Activated gamma-delta T cell treated with Interleukin-2 at 50 U/mL for 16 hours (primary cell): ENCODE measurements at regions not wholly inside any gene's neighbourhood (a gene's known extent, or its start where the extent isn't known, plus 50 kb on each side); places are given as distances from the start of the nearest gene placed in this dataset.

Experiments
- DNase-seq: peaks from one replicate; pipeline ENCODE4 v3.0.0-alpha.2; 2020

- no peak for DNase-seq
Observed at GRCh38 chr17:73724990-73725389, 80.7 kb upstream of the SDK2 start.

GRCh38 chr17:73725794-73726515 is 81.7 kb upstream of the SDK2 start:
- DNase-seq, result no peak

DNA sequence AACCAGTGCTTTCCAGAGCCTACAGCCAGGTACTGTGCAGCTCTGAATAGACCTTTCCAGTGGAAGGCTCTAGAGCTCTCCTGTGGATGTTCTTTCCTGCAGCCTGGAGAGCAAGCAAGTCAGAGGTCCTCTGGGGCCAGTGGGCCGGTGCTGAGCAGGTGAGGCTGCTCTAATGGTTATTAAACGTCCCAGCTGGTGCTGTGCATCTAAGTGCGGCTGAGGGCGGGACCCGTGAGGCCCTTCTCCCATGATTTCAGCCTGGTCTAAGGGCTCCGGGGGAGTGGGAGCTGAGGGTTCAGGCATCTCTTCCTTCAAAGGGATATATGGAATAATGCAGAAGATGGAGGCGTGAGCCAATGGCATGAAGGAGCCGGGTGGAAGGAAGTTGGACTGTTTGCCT is 83.7 kb upstream of the SDK2 start:
- no peak for DNase-seq

DNA sequence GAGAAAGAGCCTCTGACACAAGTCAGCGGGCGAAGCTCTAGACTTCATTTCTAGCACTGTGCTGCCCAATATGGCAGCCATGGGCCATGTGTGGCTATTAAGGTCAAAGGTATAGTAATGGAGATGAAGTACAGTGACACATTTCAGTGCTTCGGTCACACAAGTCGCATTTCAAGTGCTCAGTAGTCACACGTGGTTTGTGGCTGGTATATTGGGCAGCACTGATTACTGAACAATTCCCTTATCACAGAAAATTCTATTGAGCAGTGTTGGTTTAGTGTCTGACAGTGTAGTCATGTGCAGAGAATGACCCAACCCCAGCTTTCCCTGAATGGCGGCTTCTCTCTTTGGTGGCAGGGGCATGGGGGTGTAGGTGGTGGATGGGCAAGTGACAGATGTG is 84.9 kb upstream of the SDK2 start:
- DNase-seq, result no peak

DNA sequence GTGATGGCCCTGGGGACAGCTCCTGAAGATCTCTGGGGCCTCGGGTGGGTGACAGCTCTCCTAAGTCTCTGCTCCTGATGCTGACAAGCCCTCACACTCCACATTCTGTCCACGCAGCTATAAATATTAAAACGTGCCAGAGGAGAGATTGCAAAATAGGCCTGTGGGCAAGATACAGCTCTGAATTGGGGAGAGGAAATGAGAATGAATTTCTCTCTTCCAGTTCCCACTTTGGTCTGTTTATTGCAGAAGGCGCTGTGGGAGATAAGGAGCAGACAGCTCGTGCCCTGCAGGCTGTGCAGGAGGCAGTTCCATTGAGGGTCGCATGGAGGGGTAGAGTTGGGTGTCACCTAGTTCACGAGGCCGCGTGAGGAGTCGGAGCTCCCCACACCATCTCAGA is 87.5 kb upstream of the SDK2 start:
- no peak for DNase-seq

- no peak for DNase-seq
Observed at GRCh38 chr17:73733517-73733916, 89.3 kb upstream of the SDK2 start.

DNA sequence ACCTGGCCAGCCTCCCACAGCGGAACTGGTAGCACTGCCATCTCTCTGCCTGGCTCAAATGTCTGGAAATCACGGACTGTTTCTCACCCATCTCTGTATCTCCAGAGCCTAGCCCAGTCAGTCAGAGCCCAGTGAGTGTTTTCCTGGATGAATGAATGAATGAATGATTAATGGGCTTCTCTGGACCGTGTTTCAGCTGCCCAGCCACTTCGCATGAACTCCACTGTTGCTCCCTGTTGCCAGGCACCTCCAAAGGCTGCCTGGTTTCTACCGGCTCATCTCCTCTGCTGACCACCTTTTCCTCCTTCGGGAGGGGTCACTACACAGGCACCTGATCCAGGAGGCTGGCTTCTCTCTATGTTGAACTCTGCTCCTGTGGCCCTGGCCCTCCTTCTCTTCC is 91.0 kb upstream of the SDK2 start:
- DNase-seq, result no peak

GRCh38 chr17:73738751-73739575 is 94.7 kb upstream of the SDK2 start:
- no peak for DNase-seq

DNA sequence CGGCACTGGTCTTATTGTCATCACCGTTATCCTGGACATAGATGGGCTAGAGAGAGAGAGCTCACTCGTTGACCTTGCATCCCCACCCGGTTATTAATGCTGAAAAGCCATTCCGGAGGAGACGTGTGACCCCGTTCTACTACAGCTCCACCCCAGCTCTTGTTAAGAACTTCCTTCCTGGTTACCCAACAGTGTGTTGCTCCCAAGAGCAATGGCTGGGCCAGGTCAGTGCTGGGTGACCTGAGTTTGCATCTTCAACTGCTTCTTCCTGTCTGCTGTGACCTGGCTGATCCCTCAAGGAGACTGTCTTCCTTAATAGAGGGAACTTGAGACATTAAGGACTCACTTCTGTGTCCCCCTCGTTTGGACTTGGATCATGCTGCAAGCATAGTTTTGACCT is 96.1 kb upstream of the SDK2 start:
- no peak for DNase-seq

DNA sequence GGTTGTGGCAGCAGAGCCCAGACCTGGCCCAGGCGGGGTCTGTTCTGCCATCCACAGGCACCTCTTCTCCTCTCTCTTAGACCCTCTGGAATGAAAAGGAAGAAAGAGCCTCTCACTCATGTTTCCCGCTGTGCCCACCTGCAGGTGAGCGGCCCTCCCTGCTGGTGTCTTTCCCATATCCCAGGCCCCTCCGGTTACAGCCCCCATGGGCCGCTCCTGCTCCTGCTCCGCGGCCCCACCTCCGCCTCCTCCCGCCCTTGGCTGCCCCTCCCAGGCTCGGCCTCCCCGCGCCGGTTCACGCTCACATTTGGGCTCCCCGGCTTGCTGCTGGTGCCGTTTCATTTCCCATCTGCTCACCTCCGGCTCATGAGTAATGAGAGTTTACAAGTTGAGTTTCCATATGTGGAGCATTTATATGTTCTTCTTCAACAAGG is 98.7 kb upstream of the SDK2 start:
- DNase-seq, result no peak

DNA sequence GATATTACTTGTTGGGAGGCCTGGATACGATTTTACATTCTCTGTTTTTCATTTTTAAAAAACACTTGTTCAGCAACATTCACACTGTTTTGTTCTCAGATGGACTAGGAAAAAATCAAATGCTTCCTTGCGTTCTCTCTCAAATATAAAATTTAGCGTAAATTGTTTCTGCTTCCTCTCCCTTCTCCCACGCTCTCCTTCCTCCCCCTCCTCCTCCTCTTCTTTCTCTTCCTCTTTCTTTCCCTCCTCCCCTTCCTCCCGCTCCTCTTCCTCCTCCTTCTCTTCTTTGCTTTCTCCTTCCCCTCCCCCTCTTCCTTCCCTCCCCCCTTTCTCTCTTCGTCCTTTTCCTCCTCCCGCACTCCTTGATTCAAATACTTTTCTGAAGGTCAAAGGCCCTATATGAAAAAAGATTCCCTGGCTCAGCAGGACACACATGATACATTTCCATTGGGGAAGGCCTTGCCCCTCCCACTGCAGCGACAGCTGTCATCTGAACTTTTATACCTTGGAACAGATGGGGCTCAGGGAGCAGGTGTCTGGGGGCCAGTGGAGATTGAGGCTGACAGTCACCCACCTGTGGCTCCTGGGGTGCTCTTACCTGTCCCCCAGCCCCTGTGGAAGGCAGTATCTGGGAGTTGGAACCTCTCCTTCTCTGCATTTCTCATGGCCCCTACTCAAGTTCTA is 99.4 kb upstream of the SDK2 start:
- DNase-seq, result no peak

- no peak for DNase-seq
Observed at GRCh38 chr17:73744411-73744810, 100.2 kb upstream of the SDK2 start.

- no peak for DNase-seq
Observed at GRCh38 chr17:73746314-73747073, 102.2 kb upstream of the SDK2 start.

DNA sequence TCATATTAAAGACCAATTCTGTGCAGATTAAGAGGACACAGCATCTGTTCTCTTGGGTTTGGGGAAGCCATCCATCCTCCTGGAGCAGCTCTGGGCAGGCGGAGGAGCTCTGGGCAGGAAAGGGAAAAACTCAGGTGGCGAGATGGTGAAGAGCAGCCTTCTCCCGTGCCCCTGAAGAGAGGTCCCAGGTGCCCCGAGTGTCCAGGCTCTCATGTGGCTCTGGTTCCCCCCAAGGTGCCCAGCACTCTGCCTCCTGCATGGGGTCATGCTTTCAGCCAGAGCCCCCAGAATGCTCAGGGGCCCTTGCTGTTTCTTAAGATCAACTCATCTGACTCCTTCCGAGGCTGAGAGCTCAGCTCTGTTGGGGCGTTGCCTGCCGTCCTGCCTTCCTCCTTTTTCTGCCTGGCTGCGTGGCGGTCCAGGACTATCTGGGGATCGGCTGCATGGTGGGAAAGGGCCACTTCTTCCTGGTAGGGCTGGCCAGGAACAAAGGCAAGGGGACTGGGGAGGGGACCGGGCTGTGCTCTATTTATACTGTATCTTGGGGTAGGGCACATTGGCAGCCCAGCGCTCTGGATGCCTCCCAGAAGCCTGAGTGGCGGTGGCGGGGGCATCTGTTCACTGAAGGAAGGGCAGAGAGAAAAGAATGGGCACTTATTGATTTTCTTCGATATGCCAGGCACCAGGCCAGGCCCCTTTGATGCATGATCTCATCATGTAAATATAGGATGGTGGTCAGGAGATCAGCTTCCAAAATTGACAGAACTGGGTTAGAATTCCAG is 103.2 kb upstream of the SDK2 start:
- DNase-seq, result no peak

- no peak for DNase-seq
Observed at GRCh38 chr17:73748508-73748907, 104.3 kb upstream of the SDK2 start.

DNA sequence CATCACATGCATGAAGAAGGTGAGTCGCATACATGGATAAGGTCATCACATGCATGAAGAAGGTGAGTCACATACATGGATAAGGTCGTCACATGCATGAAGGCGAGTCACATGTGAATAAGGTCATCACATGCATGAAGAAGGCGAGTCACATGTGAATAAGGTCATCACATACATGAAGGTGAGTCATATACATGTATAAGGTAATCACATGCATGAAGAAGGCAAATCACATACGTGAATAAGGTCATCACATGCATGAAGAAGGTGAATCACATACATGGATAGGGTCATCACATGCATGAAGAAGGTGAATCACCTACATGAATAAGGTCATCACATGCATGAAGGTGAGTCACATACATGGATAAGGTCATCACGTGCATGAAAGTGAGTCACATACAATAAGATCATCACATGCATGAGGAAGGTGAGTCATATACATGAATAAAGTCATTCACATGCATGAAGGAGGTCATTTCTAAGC is 105.1 kb upstream of the SDK2 start:
- no peak for DNase-seq

GRCh38 chr17:73749928-73750605 is 105.8 kb upstream of the SDK2 start:
- no peak for DNase-seq

DNA sequence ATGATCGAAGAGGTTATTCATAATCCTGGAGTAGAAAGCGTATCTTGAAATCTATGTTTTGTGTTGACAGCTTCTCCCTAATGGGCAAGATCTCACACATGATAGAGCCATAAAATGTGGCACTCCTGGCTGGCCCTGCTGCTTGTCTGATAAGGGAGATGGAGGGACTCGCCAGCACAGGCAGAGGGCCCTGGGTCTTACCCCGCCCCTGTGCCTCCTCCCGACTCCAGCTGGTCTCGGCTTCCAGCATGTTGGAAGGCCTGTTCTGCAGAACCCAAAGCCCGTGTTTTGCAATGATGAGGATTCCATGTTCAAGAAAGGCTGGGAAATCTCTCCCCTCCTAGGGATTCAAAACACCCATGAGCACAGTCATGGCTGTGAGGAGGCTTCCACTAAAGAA is 106.7 kb upstream of the SDK2 start:
- no peak for DNase-seq

- no peak for DNase-seq
Observed at GRCh38 chr17:73753751-73754496, 109.7 kb upstream of the SDK2 start.

- DNase-seq, result no peak
Observed at GRCh38 chr17:73754886-73755400, 110.7 kb upstream of the SDK2 start.

GRCh38 chr17:73757420-73757819 is 113.2 kb upstream of the SDK2 start:
- DNase-seq, result no peak
